NCI-H524 (cell line): ENCODE measurements at regions not wholly inside any gene's neighbourhood (a gene's known extent, or its start where the extent isn't known, plus 50 kb on each side); places are given as distances from the start of the nearest gene placed in this dataset.

Experiments
- DNase-seq, 2 experiments: peaks; one replicate each; lab custom pipeline; 2025; lab: John Stamatoyannopoulos, UW

DNA sequence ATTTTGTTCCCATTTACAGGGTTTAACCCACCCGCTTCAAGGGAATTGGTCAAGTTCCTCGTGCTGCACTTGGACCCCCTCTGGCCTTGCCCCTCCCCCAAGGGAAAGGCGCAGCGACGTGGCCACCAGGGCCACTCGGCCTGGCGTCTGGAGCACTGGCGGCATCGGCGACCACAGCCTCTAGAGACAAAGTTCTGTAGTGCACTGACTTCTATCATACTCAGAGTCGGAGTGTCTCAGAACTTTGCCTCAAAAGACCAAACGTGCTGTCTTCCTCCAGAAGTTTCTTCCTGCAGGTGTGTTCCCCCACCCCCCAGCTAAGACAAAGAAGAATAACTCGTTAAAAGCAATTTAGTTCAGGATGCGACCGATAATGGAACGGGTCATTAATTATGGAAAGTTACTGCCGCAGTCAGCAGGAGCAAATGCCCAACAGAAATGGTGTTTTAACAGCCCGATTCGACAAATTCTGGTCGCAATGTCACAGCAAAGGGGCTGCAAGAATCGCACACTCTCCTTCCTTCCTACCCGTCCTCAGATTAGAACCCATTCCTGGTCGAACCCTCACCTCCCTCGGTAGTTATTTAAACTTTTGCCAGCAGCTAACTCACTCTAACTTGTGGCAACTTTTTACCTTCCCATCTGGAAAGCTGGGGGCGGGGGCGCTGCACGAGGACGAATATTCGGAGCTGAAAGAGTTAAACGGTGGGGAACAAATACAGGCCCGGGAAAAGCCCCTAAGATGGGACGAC, 202.1 kb upstream of the NFE2L3 start:
- DNase-seq: no peak

DNA sequence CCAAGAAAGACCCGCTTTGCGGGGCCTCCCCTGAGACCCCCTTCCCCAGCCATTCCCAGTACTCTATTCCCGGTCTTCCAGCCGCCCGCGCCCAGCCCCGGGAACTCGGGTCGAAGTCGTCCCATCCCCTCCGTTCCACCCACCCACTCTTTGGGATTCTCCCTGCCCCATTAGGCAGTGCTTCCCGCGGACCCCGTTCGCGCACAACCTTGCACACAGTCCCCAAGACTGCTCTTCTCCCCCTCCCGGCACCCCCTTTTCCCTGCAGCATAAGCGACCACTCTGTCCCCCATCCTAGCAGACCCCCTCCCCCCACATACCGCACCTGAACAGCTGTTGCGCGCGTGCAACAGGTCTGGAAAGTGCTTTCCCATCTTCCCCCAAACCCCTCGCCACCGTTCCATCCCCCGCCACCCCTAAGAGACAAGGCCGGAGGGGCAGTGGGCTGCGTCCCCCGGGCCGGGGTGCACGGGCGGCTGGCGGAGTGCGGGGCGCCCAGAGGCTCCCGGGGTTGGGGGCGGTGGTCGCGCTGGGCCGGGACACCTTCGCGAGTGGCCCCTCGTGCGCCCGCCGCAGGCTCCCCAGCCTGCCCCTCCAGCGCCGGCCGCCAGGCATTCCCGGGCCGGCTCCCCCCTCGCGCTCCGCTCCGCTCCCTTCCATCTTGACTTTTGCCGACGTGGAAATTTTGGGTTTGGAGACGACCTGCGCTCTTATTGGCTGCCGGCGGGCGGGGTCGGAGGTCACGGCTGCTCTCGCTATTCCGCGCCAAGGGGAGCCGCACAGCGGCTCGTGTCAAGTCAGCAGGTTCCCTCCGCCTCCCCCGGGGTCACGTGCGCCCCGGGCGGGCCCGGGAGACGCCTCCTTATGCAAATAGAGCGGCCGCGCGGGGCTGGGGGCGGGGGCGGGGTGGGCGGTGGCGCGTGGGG, 201.2 kb upstream of the NFE2L3 start:
- peak; percentile 77 to 96 for DNase-seq

DNA sequence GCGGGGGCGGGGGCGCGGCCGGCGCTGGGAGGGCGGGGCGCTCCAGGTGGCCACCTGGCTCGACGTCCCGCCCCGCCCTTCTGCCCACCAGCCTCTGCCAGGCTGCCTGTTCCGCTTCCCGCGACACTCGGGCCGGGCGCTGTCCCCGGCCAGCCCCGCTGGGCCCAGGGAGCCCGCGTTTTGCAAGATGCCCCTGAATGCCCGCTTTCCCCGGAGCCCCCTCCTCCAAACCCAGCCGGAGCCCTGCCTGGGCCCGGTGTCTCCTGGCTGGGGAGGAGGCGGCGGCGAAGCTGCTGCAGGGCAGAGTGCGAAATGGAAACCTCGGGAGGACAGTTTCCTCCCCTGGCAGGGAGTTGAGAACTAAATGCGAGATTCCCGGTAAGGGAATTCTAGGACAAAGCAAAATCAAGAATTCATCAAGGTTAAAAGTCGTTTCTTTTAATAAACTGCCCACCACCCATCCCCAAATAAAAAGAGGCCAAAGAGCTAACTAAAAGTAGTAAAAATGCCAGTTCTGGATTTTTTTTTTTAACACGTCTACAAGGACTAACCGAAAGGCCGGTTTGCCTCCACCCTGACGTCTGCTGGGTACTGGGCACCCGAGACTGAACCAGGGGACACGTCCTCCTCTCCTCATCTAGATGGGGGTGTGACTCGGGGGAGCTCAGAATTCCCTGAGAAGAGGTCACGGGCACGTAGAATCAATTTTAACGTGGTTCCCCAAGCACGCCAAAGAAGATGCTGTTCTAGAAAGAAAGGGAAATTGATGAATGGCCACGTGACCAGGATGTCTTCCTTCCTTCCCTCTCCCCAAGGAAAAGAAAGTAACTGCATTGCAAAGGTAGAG, 200.4 kb upstream of the NFE2L3 start:
- peak in 1 of 2 experiments; percentile 14 for DNase-seq

DNA sequence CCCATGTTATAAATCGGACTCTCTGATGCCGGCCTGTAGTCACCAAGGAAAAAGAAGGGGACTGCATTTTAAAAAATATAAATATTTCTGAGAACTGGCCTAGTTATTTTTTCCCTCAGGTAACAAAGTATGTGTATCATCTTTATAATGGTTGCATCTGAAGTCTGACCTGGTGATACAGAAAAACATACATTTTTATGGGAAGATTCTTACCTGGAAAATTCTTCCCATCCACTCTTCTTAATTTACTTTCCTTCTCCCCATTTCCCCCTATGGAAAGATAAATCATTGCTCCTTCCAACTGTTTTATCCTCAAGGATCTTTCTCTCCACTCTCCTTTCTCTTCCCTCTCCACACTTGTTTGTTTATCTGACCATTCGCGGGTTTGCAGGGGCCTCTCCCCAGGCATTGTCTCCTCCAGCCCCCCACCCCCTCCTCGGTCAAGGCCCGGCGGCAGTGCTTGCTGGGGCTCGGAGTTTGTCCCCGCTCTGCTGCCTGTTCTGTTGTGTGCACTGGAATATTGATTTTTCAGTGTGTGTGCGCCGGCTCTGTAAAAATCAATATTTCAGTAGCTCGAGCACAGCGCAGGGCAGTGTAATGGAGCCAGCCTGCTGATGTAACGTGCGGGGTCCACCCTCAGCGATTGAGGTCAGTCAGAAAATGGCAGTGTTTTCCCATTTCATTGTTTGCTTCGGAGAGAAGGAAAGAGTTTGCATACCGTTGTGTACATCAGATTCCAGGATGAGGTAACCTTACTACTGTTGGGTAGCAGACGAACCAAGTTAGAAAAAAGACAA, 199.5 kb upstream of the NFE2L3 start:
- DNase-seq: no peak

DNA sequence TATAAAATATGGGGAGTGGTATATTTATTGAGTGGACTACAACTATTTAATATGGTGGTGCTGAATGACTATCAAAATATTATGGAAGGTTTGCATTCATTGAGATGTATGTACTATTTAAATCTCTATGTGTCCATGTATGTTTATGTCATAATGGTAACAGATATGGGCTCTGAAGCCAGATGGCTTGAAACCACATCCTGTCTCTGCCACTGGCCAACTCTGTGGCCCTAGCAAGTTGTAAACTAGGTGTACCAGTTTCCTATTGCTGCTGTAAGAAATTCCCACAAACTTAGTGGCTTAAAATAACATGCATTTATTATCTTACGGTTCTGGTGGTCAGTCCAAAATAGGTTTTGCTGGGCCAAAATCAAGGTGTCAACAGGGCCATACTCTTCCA, 198.1 kb upstream of the NFE2L3 start:
- DNase-seq: no peak

DNA sequence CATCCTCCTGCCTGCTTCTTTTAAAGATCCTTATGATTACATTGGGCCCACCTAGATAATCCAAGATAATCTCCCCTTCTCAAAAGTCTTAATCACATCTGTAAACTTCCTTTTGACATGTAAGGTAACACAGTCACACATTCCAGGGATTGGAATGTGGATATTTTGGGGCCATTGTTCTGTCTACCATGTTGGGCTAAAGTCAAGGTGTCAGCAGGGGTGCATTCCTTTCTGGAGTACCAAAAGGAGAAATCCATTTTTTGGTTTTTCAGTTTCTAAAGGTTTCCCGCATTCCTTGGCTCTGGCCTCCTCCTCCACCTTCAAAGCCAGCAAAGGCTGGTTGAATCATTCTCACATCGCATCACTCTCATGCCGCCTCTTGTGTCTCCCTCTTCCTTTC, 197.6 kb upstream of the NFE2L3 start:
- no peak for DNase-seq

DNA sequence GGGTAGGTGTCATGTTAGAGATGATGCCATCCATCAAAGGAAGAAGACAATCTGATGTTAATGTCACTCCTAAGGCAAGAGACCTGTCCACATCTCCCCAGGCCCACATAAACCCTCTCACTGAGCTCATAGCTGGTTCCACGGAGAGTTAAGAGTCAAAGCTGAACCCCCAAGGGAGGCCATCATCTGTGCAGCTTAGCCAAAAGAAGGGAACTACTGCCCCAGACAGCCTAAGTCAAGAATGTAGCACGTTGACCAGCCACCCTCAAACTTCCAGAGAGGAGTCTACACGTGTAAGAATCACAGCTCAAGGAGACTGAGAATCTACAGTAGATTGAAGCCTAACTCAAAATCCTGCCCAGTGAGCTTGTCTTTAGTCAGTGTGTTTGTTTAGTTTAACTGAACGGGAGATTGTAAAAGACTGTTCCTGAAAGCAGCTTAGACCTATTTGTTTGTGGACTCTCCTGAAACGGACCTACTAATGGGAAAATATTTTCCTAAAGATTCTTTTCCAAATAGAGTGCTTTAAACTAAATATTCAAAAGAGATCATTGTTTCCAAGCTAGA, 192.7 kb upstream of the NFE2L3 start:
- DNase-seq: no peak

DNA sequence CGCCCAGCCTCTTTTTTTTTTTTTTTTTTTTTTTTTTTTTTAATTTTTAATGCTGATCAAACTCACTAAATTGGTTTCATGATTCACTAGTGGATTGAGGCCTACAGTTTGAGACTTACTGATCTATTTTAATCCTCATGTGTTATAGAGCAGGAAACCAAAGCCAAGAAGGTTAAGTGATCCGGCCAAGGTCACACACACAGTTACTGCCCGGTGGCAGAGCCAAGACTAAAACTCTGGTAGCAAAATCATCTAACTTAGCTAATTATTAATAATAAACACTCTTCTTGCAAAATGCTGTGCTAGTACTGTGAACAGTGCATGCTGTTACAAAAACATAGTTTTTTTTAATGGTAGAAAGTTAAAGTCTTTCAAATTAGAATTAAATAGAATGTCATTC, 188.3 kb upstream of the NFE2L3 start:
- DNase-seq: no peak

DNA sequence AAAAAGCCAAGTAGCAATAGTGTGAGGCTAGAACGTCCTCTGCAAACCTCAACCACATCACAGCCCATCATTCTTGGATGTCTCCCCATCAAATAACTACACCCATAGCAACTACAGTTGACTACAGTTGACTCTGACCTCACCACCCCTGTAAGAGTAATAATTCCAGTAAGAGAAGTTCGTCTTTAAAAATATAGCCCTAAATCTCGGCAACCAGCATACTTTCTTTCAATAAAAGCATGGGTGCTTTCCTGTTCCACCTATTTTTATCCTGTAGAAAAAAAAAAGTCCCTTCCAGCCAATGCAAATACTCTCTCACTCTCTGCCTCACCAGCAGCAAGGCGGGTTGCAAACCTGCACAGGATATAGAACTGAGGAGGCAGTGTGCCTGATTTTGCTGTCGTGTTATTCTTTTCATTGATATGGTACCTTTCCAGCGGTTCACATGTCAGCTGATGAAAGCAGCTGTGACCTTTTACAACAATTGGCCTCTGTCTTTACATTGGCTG, 187.5 kb upstream of the NFE2L3 start:
- no peak for DNase-seq

DNA sequence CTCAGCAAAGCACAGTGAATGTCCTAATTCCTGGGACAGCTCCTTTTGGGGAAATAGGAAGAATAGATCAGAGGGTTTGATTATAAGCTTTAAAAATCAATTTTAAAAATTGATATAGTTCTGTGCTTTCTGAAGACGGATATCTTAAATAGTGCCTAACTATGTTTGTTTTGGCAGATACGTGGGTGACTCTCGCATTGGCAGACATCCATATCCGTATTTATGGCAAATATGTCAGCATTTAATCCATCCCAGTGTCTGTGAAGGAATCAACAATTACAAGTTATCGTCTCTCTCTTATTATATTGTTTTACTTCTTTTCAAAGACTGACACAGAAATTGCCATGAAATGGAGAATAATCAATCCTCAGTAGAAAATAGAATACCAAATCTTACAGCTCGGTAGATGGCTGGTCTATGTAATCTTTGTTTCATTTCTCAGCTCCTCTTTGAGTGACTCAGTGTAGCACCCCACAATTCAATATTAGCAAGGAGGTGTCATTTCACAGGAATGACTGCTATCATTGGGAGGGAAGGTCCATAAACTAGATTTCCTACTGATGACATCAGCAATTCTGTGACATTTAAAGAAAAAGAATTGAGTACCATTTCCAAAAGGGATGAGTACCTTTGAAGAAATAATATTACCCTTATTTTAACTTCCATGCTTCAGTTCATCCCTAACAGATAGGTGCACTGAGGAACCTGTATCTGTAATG, 186.4 kb upstream of the NFE2L3 start:
- no peak for DNase-seq

DNA sequence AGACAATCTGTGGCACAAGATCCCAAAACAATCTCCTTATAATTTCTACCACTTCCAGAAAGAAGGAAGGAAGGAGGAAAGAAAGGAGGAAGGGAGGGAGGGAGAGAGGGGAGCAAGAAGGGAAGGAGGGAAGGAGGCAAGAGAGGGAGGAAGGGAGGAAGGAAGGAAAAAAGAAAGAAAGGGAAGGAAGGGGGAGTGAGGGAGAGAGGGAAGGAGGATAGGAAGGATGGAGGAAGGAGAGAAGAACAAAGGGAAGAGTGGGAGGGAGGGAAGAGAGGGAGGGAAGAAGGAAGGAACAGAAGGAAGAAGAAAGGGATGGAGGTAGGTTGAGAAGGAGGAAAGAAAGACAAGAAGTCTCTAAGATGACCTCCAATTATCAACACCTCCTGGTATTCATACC, 185.5 kb upstream of the NFE2L3 start:
- DNase-seq: no peak

DNA sequence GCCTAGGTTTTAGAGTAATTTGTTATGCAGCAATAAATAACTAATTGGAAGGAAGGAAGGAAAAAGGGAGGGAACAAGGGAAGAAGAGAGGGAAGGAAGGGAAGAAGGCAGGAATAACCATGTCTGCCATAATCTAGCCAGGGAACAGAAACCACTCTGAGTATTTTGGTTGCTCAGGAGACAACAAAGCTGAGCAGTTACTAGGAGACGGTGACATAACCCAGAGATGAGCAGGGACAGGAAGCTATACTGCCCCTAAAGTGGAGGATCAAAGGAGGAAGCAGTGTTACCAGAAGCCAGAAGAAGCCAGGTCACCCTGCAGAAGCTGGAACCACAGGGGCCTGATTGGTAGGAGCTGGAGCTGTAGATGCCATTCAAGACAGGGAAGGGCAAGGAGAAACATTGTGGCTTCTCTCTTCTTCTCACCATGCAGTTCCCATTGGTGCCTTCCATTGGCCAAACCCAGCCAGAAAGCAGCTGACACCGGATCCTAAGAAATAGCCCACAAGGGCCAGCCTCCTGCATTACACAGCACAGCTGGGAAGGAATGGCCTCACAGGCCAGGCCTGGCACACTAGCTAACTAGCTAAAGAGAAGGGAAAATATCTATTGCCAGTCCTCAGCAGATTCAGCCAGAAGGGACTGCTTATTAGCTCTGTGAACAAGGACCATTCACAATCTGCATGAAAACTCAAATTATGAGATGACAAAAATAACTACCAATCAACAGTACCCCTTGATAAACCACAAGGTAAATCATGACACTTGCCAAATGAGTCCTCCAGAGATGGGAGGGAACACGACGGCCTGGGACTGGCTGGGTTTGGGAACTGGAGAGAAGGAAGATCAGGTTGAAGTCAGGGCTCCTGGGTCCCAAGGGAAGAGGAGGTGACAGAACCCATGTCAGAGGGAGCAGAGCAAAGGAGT, 184.5 kb upstream of the NFE2L3 start:
- no peak for DNase-seq

DNA sequence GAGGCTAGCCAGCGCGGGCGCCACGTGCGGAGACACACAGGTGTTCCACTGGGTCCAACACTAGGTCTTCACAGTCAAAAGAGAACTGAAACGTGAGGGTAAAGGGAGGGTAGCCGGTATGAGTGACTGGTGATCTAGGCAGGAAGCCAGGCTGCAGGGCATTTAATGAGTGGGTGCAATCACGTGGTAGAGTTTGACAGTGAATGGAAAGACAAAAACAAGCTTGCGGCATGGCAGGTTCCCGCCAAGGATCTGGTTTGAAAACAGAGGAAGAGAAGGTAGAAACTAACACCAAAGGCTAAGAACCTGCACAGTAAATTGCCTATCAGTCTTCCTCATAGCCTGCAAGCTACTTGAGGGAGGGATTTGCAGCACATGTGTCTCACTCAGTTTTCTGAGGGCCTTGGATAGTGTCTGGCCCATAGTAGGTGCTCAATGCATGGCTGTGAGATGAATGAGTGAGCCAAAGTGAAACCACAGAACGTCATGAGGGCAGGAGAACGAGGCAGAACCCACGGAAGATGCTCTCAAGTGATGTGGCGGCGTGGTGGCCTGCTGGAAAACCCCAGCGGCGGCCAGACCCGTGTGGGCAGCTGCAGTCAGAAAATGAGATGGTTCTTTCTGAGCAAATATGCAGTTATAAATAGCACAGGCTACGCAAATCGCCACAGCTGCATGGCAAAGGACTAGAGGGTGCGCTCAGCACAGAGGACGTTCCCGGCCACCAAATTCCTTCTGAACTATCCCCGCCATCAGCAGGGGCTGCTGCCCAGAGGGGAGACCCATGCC, 183.6 kb upstream of the NFE2L3 start:
- DNase-seq: no peak

DNA sequence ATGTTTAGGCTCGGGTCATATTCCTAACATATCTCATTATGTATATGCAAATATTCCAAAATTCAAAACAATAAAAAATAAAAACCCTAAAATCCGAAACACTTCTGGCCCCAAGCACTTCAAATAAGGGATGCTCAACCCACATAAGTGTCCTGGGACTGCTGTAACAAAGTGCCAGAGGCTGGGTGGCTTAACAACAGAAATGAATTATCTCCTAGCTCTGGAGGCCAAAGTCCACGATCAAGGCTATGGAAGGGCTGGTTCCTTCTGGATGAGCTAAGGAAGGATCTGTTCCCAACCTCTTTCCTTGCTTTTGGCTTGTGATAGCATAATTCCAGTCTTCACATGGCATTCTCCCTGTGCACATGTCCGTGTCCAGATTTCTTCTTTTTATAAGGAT, 181.6 kb upstream of the NFE2L3 start:
- no peak for DNase-seq

DNA sequence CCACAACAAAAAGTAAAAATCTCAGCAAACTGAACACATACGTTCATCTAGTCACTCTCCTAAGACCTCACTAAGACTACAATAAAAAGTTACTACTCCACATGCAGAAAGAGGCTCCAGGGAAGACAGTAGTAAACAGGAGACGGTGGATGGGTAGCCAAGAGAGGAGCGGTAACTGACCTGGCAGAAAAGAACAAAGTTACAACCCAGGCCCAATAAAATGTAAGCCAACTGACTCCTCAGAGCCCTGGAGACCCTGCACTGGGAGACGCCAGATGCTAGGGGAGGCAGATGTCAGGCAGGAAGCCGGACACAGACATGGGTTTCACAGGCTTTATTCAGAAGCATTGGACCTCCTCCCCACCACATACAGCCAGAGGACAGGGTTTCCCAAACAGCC, 181.1 kb upstream of the NFE2L3 start:
- DNase-seq: no peak

DNA sequence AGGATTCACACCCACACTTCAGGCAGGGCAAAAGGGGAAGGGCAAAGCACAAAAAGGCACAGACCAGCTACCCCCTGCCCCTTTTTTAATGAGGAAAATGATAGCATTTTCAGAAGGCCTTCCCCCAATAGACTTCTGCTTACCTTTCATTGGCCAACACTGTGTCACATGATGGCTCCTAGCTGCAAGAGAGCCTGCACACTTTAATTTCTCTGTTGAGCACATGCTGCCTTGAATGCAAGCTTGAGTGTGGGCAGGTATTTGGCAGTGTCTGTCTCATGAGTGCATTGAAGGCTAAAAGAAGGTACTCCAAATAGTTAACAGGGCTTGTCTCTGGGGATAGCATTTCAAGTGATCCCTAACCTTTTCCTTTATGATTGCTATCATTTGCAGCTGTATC, 175.4 kb upstream of the NFE2L3 start:
- no peak for DNase-seq

DNA sequence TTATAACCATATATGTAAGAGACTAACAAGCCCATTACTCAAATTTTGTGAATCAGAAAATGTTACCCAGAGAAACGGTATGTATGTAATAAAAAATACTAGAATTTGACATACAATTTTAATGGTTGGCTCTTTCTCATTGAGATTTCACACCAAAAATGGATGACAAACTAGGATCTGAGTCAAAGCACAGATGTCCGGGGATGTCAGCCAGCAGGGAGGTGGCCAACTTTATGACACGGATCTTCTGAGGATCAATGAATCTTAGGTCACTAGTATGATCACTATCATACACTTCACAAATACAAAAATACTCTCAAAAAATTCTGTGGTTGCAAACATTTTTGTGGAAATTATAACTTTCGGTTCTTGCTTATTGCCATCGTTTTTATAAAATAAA, 173.5 kb upstream of the NFE2L3 start:
- no peak for DNase-seq

DNA sequence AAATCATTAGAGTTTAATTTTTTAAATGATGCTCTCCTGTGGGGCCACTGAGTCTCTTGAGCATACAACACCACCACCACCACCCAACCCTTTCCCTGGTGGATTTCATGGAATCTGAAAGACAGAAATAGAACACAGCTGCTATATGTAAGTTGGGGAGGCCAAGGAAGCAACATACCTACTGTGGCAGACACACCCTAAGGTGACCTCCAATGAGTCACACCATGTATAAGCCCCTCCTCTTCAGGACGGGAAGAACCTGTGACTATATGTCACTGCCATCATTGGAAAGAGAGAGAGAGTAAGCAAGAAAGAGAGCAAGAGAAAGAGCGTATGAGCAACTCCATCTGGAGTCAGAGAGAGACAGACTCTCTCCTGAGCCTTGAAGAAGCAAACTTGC, 172.4 kb upstream of the NFE2L3 start:
- DNase-seq: no peak
